HCT116 (cell line): ENCODE measurements at regions not wholly inside any gene's neighbourhood (a gene's known extent, or its start where the extent isn't known, plus 50 kb on each side); places are given as distances from the start of the nearest gene placed in this dataset.

Experiments
- ATAC-seq: fragments of 200-7000 bp; cut with Tn5 transposase; 2 replicates; pipeline ENCODE4 v1.9.1; 2020; ENCODE audit warnings: mild to moderate bottlenecking, moderate library complexity
- BruUV-seq: library from RNA; stranded (reverse); fragments of 400-500 nt; replicated peaks from 2 replicates; lab custom pipeline; 2021; lab: Mats Ljungman, UMichigan
- CTCF ChIA-PET: fragments of 300-600 bp; sonication (Branson Sonifier 250); formaldehyde crosslinking; loops from one replicate; lab custom pipeline; 2021; ENCODE audit warnings: antibody characterized with exemption; lab: Charles Lee
- POLR2A ChIA-PET: fragments of 300-600, 350-600 bp; sonication (Branson Sonifier 250); formaldehyde crosslinking; loops from one replicate; lab custom pipeline; 2021; ENCODE audit warnings: antibody characterized with exemption; lab: Charles Lee
- RAD21 ChIA-PET, 2 experiments: fragments of 300-600 bp; sonication (Branson Sonifier 250); formaldehyde crosslinking; loops; one replicate each; lab custom pipeline; 2023; ENCODE audit warnings: low total read pairs in 2 of 2; ENCODE audit not compliant: uncharacterized antibody in 2 of 2, unreplicated experiment in 2 of 2, low non-redundant PET in 1 of 2; lab: Charles Lee
- DNase-seq: peaks from one replicate; pipeline ENCODE4 v3.0.0-alpha.2; 2010; ENCODE audit warnings: low read depth, low spot score
- H2AFZ ChIP-seq: fragments of 200-600 bp; shearing (Covaris generic), sonication (generic); 2 replicates; pipeline ENCODE4 v1.6.1; 2017; ENCODE audit warnings: low read depth, mixed run types, mixed read lengths, antibody characterized with exemption, low read length; ENCODE audit not compliant: poor library complexity, severe bottlenecking
- H3K27ac ChIP-seq: 2 replicates; pipeline ENCODE4 v1.5.1; 2012; ENCODE audit warnings: low read depth, low read length
- H3K27me3 ChIP-seq: fragments of 200-600 bp; sonication (generic); 2 replicates; pipeline ENCODE4 v1.6.1; 2016; ENCODE audit warnings: mixed run types, low read length, mixed read lengths; ENCODE audit not compliant: insufficient read depth
- H3K36me3 ChIP-seq, 2 experiments: fragments of 200-500 bp in 1 of 2; fragments of 200-600 bp in 1 of 2; sonication (Bioruptor generic) in 1 of 2; sonication (generic) in 1 of 2; 2 replicates each; pipeline versions ENCODE4 v1.5.1 to v1.6.1; 2014 to 2016; ENCODE audit warnings: low read length in 2 of 2, inconsistent platforms in 1 of 2, mixed read lengths in 1 of 2, mixed run types in 1 of 2; ENCODE audit not compliant: insufficient read depth in 2 of 2, control insufficient read depth in 1 of 2
- H3K4me1 ChIP-seq, 2 experiments: fragments of 200-600 bp in 1 of 2; sonication (generic) in 1 of 2; 2 replicates each; pipeline versions ENCODE4 v1.5.1 to v1.6.1; 2012 to 2017; ENCODE audit warnings: low read length in 2 of 2, inconsistent platforms in 1 of 2, mild to moderate bottlenecking in 1 of 2, mixed read lengths in 1 of 2, mixed run types in 1 of 2, moderate library complexity in 1 of 2; ENCODE audit not compliant: insufficient read depth in 2 of 2, control insufficient read depth in 1 of 2
- H3K4me2 ChIP-seq: fragments of 200-600 bp; sonication (generic); 2 replicates; pipeline ENCODE4 v1.6.1; 2017; ENCODE audit warnings: mixed run types, low read length, mixed read lengths
- H3K4me3 ChIP-seq, 2 experiments: fragments of 200-600 bp in 1 of 2; sonication (generic) in 1 of 2; replicated peaks in 1 of 2; 2 replicates each; pipeline ENCODE4 v1.5.1; 2011 to 2016; ENCODE audit warnings: low read length in 2 of 2, control low read depth in 1 of 2, low read depth in 1 of 2, mild to moderate bottlenecking in 1 of 2, mixed read lengths in 1 of 2, mixed run types in 1 of 2
- H3K79me2 ChIP-seq: fragments of 200-600 bp; sonication (generic); 2 replicates; pipeline ENCODE4 v1.6.1; 2017; ENCODE audit warnings: mild to moderate bottlenecking, mixed run types, low read length, moderate library complexity, mixed read lengths; ENCODE audit not compliant: insufficient read depth
- H3K9ac ChIP-seq: fragments of 200-600 bp; sonication (generic); 2 replicates; pipeline ENCODE4 v1.6.1; 2016; ENCODE audit warnings: low read length, mixed read lengths
- H3K9me2 ChIP-seq: fragments of 200-600 bp; sonication (generic), shearing (Covaris generic); 2 replicates; pipeline ENCODE4 v1.6.1; 2017; ENCODE audit warnings: mixed run types, mild to moderate bottlenecking, moderate library complexity; ENCODE audit not compliant: insufficient read depth
- H3K9me3 ChIP-seq, 2 experiments: fragments of 200-500 bp in 1 of 2; fragments of 200-600 bp in 1 of 2; sonication (Bioruptor generic) in 1 of 2; sonication (generic) in 1 of 2; 2 replicates each; pipeline ENCODE4 v1.6.1; 2014 to 2017; ENCODE audit warnings: low read length in 2 of 2, mixed read lengths in 2 of 2, inconsistent platforms in 1 of 2, low read depth in 1 of 2, mild to moderate bottlenecking in 1 of 2, mixed run types in 1 of 2, moderate library complexity in 1 of 2; ENCODE audit not compliant: control insufficient read depth in 1 of 2, insufficient read depth in 1 of 2
- H4K20me1 ChIP-seq: fragments of 200-600 bp; sonication (generic), shearing (Covaris generic); 2 replicates; pipeline ENCODE4 v1.6.1; 2017; ENCODE audit warnings: mixed run types, mild to moderate bottlenecking, moderate library complexity; ENCODE audit not compliant: insufficient read depth
- CBX3 ChIP-seq: IDR thresholded peaks from 2 replicates; pipeline ENCODE4 v1.6.1; 2012; ENCODE audit warnings: low read depth
- CEBPB ChIP-seq: IDR thresholded peaks from 2 replicates; pipeline ENCODE4 v1.6.1; 2012; ENCODE audit warnings: low read depth
- EZH2phosphoT487 ChIP-seq: fragments of 200-600 bp; IDR thresholded peaks from 2 replicates; pipeline ENCODE4 v1.6.1; 2018; ENCODE audit warnings: antibody characterized with exemption, borderline replicate concordance
- FOSL1 ChIP-seq: IDR thresholded peaks from 2 replicates; pipeline ENCODE4 v1.6.1; 2012; ENCODE audit warnings: low read depth
- JUND ChIP-seq: IDR thresholded peaks from 2 replicates; pipeline ENCODE4 v1.6.1; 2012
- MAX ChIP-seq: IDR thresholded peaks from 2 replicates; pipeline ENCODE4 v1.6.1; 2012
- RAD21 ChIP-seq: IDR thresholded peaks from 2 replicates; pipeline ENCODE4 v1.6.1; 2012; ENCODE audit warnings: low read depth, mild to moderate bottlenecking
- SIN3A ChIP-seq: IDR thresholded peaks from 2 replicates; pipeline ENCODE4 v1.6.1; 2012; ENCODE audit warnings: low read depth
- SP1 ChIP-seq: IDR thresholded peaks from 2 replicates; pipeline ENCODE4 v1.6.1; 2012; ENCODE audit warnings: low read depth
- TCF7L2 ChIP-seq: IDR thresholded peaks from 2 replicates; pipeline ENCODE4 v1.7.0; 2011; ENCODE audit warnings: borderline replicate concordance, inconsistent platforms; ENCODE audit not compliant: insufficient read depth, insufficient read length; ENCODE audit errors: extremely low read depth
- YY1 ChIP-seq: IDR thresholded peaks from 2 replicates; pipeline ENCODE4 v1.6.1; 2011; ENCODE audit warnings: low read length, low read depth, moderate library complexity, mild to moderate bottlenecking; ENCODE audit not compliant: insufficient replicate concordance; ENCODE audit errors: extremely low read depth
- intact Hi-C: fragments of 100-400 bp; cut with micrococcal nuclease; formaldehyde crosslinking; loops from 2 replicates; pipeline ENCODE4 v1.10.0; 2022
- TF ChIP-seq, protein P1 (sequence below): IDR thresholded peaks from 2 replicates; pipeline ENCODE4 v1.6.1; 2012

GRCh38 chr12:74401035-74401434, 136.6 kb upstream of the ATXN7L3B start:
- peak overlapping the region; percentile 59 for H3K9ac ChIP-seq
- H3K4me2 ChIP-seq, result peak overlapping the region; percentile 63
- H4K20me1 ChIP-seq, result no peaks in the 10 kb centered on the region
- peak overlapping the region; percentile 87 for H3K27ac ChIP-seq
- BruUV-seq, result TSS peak; percentile 40
- ChIA-PET RAD21 (no interaction called here), POLR2A (interaction anchor here (0.7 to 1.7 kb wide), 3 partner anchors 9 to 289 kb away, joined by 4 to 6 read pairs (median 4); no protein-coding TSS in a partner anchor), CTCF (interaction anchor here (1.0 kb wide), 1 partner anchor 11 kb away, joined by 4 read pairs; no protein-coding TSS in a partner anchor)
- H3K4me3 ChIP-seq, result peak overlapping the region; percentile 12 to 34
- no peaks in the 10 kb centered on the region for H3K27me3 ChIP-seq
- intact Hi-C loops, result no loop called here
- no peaks in the 10 kb centered on the region for H3K9me3 ChIP-seq
- peaks cover 3% of the 10 kb centered on the region; the same call in 1 of the 2 replicates for H3K79me2 ChIP-seq
- ATAC-seq (no peak), DNase-seq (peak; percentile 59)
- H3K4me1 ChIP-seq, result peaks cover 31 to 49% of the 10 kb centered on the region in 2 experiments; a peak in 3 of 4 replicates
- H3K9me2 ChIP-seq, result no peaks in the 10 kb centered on the region
- no peaks in the 10 kb centered on the region for H3K36me3 ChIP-seq
- no peak overlapping the region for H2AFZ ChIP-seq
- TF ChIP-seq JUND, result no peak
- peak; percentile 15; the same call in 1 of the 2 replicates for TF ChIP-seq SP1
- TF ChIP-seq, protein P1, sequence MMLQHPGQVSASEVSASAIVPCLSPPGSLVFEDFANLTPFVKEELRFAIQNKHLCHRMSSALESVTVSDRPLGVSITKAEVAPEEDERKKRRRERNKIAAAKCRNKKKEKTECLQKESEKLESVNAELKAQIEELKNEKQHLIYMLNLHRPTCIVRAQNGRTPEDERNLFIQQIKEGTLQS, result peak; percentile 45; the same call in 1 of the 2 replicates
- peak; percentile 73 for TF ChIP-seq CEBPB

- ATAC-seq (peak; percentile 65), DNase-seq (peak; percentile 53)
- no peaks in the 10 kb centered on the region for H3K9me2 ChIP-seq
- H3K27ac ChIP-seq, result peak overlapping the region; percentile 87
- no peaks in the 10 kb centered on the region for H3K36me3 ChIP-seq
- CTCF ChIA-PET, result interaction anchor here (0.7 to 1.0 kb wide), 2 partner anchors 10 to 14 kb away, joined by 3 to 4 read pairs; no protein-coding TSS in a partner anchor
- BruUV-seq, result no TSS peak
- intact Hi-C loops, result loop anchor here (2.0 kb wide), 1 partner anchor 67 kb away; no protein-coding TSS in a partner anchor
- H3K79me2 ChIP-seq, result peaks cover 3% of the 10 kb centered on the region; the same call in 1 of the 2 replicates
- POLR2A ChIA-PET, result interaction anchor here (1.2 to 2.0 kb wide), 4 partner anchors 9 to 290 kb away, joined by 4 to 6 read pairs (median 4); no protein-coding TSS in a partner anchor
- peak overlapping the region; percentile 59 for H3K9ac ChIP-seq
- peaks cover 31 to 49% of the 10 kb centered on the region in 2 experiments; a peak in 3 of 4 replicates for H3K4me1 ChIP-seq
- peak overlapping the region; percentile 34 to 43 for H3K4me3 ChIP-seq
- H3K27me3 ChIP-seq, result no peaks in the 10 kb centered on the region
- no peaks in the 10 kb centered on the region for H4K20me1 ChIP-seq
- TF ChIP-seq YY1 (no peak), RAD21 (no peak; the same call in 1 of the 2 replicates), SIN3A (no peak), FOSL1 (no peak), CBX3 (no peak), MAX (no peak), EZH2phosphoT487 (no peak), TCF7L2 (no peak)
- RAD21 ChIA-PET, result no interaction called here
- H2AFZ ChIP-seq, result no peak overlapping the region
- H3K9me3 ChIP-seq, result no peaks in the 10 kb centered on the region
- peak overlapping the region; percentile 63 for H3K4me2 ChIP-seq
Observed at GRCh38 chr12:74401966-74402365, 135.7 kb upstream of the ATXN7L3B start.
